ENCODE measurements at regions not wholly inside any gene's neighbourhood (a gene's known extent, or its start where the extent isn't known, plus 50 kb on each side); places are given as distances from the start of the nearest gene placed in this dataset.

DNA sequence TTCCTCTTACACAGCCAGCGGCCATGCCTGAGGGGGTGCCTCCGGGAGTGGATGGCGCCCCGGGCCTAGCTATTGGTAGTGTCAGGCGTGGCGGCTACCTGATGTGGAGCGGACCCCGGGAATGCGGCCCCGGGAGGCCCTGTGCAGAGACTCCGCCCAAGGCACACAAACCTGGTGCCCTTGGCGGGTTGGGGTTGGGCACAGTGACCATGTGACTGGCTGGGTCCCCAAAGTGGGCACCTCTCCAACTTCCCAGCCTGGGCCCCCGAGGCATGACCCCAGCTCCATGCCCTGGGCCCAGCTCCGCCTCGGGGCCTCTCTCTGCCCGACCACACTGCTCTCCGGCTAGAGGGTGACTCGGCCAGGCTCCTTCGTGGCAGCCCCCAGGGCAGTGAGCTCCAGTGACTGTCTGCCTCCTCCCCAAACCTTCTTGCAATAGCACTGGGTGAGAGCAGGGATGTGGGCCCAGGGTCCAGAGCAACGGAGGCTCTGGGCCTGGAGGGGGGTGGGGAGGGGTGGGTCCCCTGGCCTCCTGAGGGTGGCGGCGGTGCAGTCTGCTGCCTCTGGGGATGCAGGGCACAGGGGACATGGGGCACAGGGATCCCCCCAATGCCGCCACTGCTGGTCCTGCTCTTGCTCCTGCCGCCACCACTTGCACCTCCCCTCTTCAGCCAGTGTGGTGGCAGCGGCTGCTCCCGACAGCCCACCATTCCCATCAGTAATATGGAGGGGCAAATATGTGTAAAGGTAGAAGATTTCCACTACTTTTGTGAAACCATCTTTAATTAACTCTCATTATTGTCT lies 942.9 kb upstream of the EPHA7 start:
- H3K27me3 ChIP-seq (ENCODE audit: control insufficient read depth, insufficient read depth, low read length) = no peaks in the 10 kb centered on the region
- H3K79me2 ChIP-seq (ENCODE audit: control insufficient read depth, insufficient read depth, low read length) = no peaks in the 10 kb centered on the region
- H3K9ac ChIP-seq (ENCODE audit: insufficient read depth, low read length) = no peak overlapping the region
- H3K4me3 ChIP-seq (replicated peaks in 1 of 4; ENCODE audit: control extremely low read depth in 1 of 4, insufficient read depth in 1 of 4, low read depth in 3 of 4, low read length in 4 of 4) = no peak overlapping the region
- no peaks in the 10 kb centered on the region for H3K9me3 ChIP-seq (ENCODE audit: control insufficient read depth, insufficient read depth, low read depth, low read length)
- no peaks in the 10 kb centered on the region for H3K4me1 ChIP-seq (ENCODE audit: control insufficient read depth, extremely low read depth, insufficient read depth, low read length)
- H4K20me1 ChIP-seq (ENCODE audit: control insufficient read depth, extremely low read depth, insufficient read depth, low read length) = no peaks in the 10 kb centered on the region
- no peak for DNase-seq (ENCODE audit: low read depth in 2 of 2)
- no peak overlapping the region for H3K4me2 ChIP-seq (ENCODE audit: extremely low read depth, insufficient read depth, low read length)
- no peak for TF ChIP-seq EZH2 (IDR thresholded peaks at IDR 0.05; ENCODE audit: low read length, missing control alignments)
- TF ChIP-seq, protein P1, sequence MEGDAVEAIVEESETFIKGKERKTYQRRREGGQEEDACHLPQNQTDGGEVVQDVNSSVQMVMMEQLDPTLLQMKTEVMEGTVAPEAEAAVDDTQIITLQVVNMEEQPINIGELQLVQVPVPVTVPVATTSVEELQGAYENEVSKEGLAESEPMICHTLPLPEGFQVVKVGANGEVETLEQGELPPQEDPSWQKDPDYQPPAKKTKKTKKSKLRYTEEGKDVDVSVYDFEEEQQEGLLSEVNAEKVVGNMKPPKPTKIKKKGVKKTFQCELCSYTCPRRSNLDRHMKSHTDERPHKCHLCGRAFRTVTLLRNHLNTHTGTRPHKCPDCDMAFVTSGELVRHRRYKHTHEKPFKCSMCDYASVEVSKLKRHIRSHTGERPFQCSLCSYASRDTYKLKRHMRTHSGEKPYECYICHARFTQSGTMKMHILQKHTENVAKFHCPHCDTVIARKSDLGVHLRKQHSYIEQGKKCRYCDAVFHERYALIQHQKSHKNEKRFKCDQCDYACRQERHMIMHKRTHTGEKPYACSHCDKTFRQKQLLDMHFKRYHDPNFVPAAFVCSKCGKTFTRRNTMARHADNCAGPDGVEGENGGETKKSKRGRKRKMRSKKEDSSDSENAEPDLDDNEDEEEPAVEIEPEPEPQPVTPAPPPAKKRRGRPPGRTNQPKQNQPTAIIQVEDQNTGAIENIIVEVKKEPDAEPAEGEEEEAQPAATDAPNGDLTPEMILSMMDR (conservative IDR thresholded peaks at IDR 0.05 in 1 of 2, IDR thresholded peaks at IDR 0.05 in 1 of 2; ENCODE audit: low read depth in 1 of 2, low read length in 2 of 2) = no peak
- no peaks in the 10 kb centered on the region for H3K36me3 ChIP-seq (ENCODE audit: control insufficient read depth, insufficient read depth, low read length)
- no peak overlapping the region for H3K27ac ChIP-seq (ENCODE audit: insufficient read depth, low read length)
- H2AFZ ChIP-seq (ENCODE audit: low read length) = no peak overlapping the region

GRCh38 chr6:94361304-94362060 lies 942.1 kb upstream of the EPHA7 start:
- Histone ChIP-seq H3K36me3 (ENCODE audit: control insufficient read depth, insufficient read depth, low read length) (no peaks in the 10 kb centered on the region), H3K9ac (ENCODE audit: insufficient read depth, low read length) (no peak overlapping the region), H3K4me2 (ENCODE audit: extremely low read depth, insufficient read depth, low read length) (no peak overlapping the region), H3K4me1 (ENCODE audit: control insufficient read depth, extremely low read depth, insufficient read depth, low read length) (no peaks in the 10 kb centered on the region), H4K20me1 (ENCODE audit: control insufficient read depth, extremely low read depth, insufficient read depth, low read length) (no peaks in the 10 kb centered on the region), H3K9me3 (ENCODE audit: control insufficient read depth, insufficient read depth, low read depth, low read length) (no peaks in the 10 kb centered on the region), H3K79me2 (ENCODE audit: control insufficient read depth, insufficient read depth, low read length) (no peaks in the 10 kb centered on the region), H3K4me3 (replicated peaks in 1 of 4; ENCODE audit: control extremely low read depth in 1 of 4, insufficient read depth in 1 of 4, low read depth in 3 of 4, low read length in 4 of 4) (no peak overlapping the region), H3K27me3 (ENCODE audit: control insufficient read depth, insufficient read depth, low read length) (no peaks in the 10 kb centered on the region), H2AFZ (ENCODE audit: low read length) (no peak overlapping the region), H3K27ac (ENCODE audit: insufficient read depth, low read length) (no peak overlapping the region)
- no peak for TF ChIP-seq EZH2 (IDR thresholded peaks at IDR 0.05; ENCODE audit: low read length, missing control alignments)
- TF ChIP-seq, protein P1 (conservative IDR thresholded peaks at IDR 0.05 in 1 of 2, IDR thresholded peaks at IDR 0.05 in 1 of 2; ENCODE audit: low read depth in 1 of 2, low read length in 2 of 2) = no peak
- no peak for DNase-seq (ENCODE audit: low read depth in 2 of 2)

DNA sequence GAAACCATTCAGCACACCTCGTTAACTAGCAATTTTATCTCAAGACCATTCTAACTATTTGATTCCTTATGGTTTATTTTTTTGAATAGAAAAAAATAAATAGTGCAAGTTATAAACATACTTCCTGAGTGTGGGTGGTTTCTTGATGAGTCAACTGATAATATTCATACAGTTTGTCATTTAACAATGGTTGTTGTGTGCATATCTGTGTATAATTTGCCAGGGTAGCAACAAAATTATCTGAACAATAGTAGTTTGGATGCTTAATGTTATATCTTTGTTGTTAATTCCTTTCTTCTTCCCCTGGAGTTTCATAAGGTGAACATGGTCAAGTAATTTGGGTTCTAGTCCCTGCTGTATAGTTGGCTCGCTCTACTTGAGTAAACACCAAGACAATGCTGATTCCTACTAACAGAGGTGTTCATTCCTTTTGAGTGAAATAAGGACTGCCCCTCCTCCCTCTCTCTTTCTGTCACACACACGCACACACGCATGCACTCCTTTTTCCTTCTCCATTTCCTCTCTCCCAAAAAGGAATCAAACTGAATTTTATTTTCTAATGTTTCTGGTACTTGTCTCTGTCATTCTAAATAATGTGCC lies 938.1 kb upstream of the EPHA7 start:
- Histone ChIP-seq H3K79me2 (ENCODE audit: control insufficient read depth, insufficient read depth, low read length) (no peaks in the 10 kb centered on the region), H2AFZ (ENCODE audit: low read length) (no peak overlapping the region), H3K4me1 (ENCODE audit: control insufficient read depth, extremely low read depth, insufficient read depth, low read length) (no peaks in the 10 kb centered on the region), H3K4me3 (replicated peaks in 1 of 4; ENCODE audit: control extremely low read depth in 1 of 4, insufficient read depth in 1 of 4, low read depth in 3 of 4, low read length in 4 of 4) (no peak overlapping the region), H3K9me3 (ENCODE audit: control insufficient read depth, insufficient read depth, low read depth, low read length) (no peaks in the 10 kb centered on the region), H3K4me2 (ENCODE audit: extremely low read depth, insufficient read depth, low read length) (no peak overlapping the region), H3K27ac (ENCODE audit: insufficient read depth, low read length) (no peak overlapping the region), H3K9ac (ENCODE audit: insufficient read depth, low read length) (no peak overlapping the region), H3K27me3 (ENCODE audit: control insufficient read depth, insufficient read depth, low read length) (no peaks in the 10 kb centered on the region), H3K36me3 (ENCODE audit: control insufficient read depth, insufficient read depth, low read length) (no peaks in the 10 kb centered on the region), H4K20me1 (ENCODE audit: control insufficient read depth, extremely low read depth, insufficient read depth, low read length) (no peaks in the 10 kb centered on the region)
- DNase-seq (ENCODE audit: low read depth in 2 of 2) = no peak
- TF ChIP-seq, protein P1 (conservative IDR thresholded peaks at IDR 0.05 in 1 of 2, IDR thresholded peaks at IDR 0.05 in 1 of 2; ENCODE audit: low read depth in 1 of 2, low read length in 2 of 2) = no peak
- no peak for TF ChIP-seq EZH2 (IDR thresholded peaks at IDR 0.05; ENCODE audit: low read length, missing control alignments)
